Cardiac muscle cell (in vitro differentiated cells and primary cell): ENCODE measurements at regions not wholly inside any gene's neighbourhood (a gene's known extent, or its start where the extent isn't known, plus 50 kb on each side); places are given as distances from the start of the nearest gene placed in this dataset.

Experiments
- DNase-seq, 2 donors: peaks; one replicate each; pipeline versions ENCODE4 v3.0.0 to v3.0.0-alpha.2; 2010 to 2017; ENCODE audit warnings: low read depth in 1 of 2, low spot score in 1 of 2
- H3K27ac ChIP-seq: fragments of 200-600 bp; sonication (generic); 2 replicates; pipeline ENCODE4 v1.5.1; 2016
- H3K27me3 ChIP-seq: fragments of 200-600 bp; sonication (generic); 2 replicates; pipeline ENCODE4 v1.6.0; 2016; ENCODE audit warnings: control low read depth
- H3K36me3 ChIP-seq: fragments of 200-600 bp; sonication (generic); 2 replicates; pipeline ENCODE4 v1.5.1; 2016; ENCODE audit warnings: control low read depth
- H3K4me1 ChIP-seq: fragments of 200-600 bp; sonication (generic); 2 replicates; pipeline ENCODE4 v1.8.1; 2017; ENCODE audit warnings: low read depth, mild to moderate bottlenecking, mixed run types
- H3K4me3 ChIP-seq: fragments of 200-600 bp; sonication (generic); 2 replicates; pipeline ENCODE4 v1.5.1; 2016; ENCODE audit warnings: mild to moderate bottlenecking
- H3K9me3 ChIP-seq: fragments of 200-600 bp; sonication (generic); 2 replicates; pipeline ENCODE4 v1.5.1; 2017; ENCODE audit warnings: low read depth, mild to moderate bottlenecking, control low read depth
- TF ChIP-seq, protein P1 (sequence below): IDR thresholded peaks from 2 replicates; pipeline ENCODE4 v1.5.1; 2012; ENCODE audit warnings: low read depth, mild to moderate bottlenecking, low read length

DNA sequence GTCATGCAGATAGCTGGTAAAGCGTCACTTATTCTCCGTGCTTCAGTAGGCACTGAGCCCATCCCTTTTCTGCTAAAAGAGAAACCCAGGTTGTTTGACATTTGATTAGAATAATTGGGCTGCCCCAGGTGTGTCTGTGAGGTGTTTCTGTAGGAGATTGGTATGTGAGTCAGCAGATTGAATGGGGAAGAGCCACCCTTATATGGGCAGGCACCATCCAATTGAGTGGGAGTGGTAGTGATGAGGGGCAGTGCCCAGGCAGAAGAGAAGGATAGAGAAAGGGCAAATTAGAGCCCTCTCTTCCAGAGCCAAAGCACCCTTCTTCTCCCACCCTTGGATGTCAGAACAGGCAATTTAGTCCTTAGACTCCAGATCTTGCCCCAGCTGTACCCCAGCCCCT is 384.3 kb upstream of the GBE1 start:
- DNase-seq = no peak
- H3K36me3 ChIP-seq = no peaks in the 10 kb centered on the region
- TF ChIP-seq, protein P1, sequence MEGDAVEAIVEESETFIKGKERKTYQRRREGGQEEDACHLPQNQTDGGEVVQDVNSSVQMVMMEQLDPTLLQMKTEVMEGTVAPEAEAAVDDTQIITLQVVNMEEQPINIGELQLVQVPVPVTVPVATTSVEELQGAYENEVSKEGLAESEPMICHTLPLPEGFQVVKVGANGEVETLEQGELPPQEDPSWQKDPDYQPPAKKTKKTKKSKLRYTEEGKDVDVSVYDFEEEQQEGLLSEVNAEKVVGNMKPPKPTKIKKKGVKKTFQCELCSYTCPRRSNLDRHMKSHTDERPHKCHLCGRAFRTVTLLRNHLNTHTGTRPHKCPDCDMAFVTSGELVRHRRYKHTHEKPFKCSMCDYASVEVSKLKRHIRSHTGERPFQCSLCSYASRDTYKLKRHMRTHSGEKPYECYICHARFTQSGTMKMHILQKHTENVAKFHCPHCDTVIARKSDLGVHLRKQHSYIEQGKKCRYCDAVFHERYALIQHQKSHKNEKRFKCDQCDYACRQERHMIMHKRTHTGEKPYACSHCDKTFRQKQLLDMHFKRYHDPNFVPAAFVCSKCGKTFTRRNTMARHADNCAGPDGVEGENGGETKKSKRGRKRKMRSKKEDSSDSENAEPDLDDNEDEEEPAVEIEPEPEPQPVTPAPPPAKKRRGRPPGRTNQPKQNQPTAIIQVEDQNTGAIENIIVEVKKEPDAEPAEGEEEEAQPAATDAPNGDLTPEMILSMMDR = no peak
- H3K4me3 ChIP-seq = no peak overlapping the region
- no peak overlapping the region for H3K27ac ChIP-seq
- peaks cover 12% of the 10 kb centered on the region for H3K4me1 ChIP-seq
- H3K27me3 ChIP-seq = no peaks in the 10 kb centered on the region
- H3K9me3 ChIP-seq = peaks cover 3% of the 10 kb centered on the region

DNA sequence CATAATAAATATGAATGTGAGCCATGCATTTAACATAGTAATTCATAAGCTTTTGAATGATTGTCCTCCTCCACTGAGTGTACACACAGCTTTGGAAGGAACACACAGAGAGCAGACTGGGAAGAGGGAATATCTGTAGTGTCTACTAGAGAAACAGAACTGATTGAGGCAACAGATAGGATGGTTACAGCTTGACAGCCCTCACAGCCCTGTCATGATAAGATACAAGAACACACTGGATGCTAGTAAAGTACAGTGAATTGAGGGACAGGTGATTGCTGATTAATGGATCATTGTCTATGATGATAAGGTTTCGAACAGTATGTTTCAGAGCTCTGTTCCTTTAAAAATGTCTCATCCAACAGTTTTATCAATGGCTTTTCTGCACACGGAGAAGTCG is 383.4 kb upstream of the GBE1 start:
- H3K27me3 ChIP-seq = no peaks in the 10 kb centered on the region
- TF ChIP-seq, protein P1 = no peak
- peaks cover 12% of the 10 kb centered on the region for H3K4me1 ChIP-seq
- no peak overlapping the region for H3K4me3 ChIP-seq
- H3K27ac ChIP-seq = no peak overlapping the region
- H3K36me3 ChIP-seq = no peaks in the 10 kb centered on the region
- H3K9me3 ChIP-seq = peaks cover 3% of the 10 kb centered on the region
- no peak for DNase-seq

DNA sequence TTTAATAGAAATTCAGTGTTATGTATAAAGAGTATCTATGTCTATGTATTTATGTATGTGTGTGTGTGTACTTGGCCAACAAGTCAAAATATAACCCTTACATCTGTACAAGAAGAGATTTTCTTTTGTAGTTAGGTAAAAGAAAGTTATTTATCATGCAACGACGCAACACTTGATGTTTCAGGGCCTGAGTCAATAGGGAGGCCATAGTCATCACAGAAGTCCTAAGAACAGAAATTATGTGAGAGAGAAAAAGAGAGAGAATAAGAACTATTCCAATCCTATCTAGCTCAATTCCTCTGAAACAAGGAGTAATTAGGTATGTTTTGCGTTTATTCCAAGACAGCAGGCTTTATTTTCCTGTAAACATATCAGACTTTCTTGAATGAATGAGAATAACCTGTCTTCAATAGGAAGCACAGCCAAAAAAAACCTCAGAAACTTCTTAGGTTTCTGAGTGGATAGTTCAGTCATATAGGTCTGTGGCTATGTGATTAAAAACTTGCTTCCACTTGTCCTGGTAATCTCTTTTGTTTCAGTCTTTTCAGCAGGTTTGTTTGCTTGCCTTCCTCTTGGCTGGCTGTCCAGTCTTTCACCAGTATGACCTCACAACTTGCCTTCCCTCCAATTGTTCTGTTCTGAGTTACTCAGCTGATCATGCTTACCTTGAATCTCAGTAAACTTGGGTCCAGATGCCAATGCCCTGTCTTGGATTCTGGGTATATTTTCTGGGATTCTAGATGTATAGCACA is 382.4 kb upstream of the GBE1 start:
- DNase-seq = no peak
- H3K27me3 ChIP-seq = no peaks in the 10 kb centered on the region
- H3K4me1 ChIP-seq = peaks cover 12% of the 10 kb centered on the region
- H3K27ac ChIP-seq = no peak overlapping the region
- no peaks in the 10 kb centered on the region for H3K36me3 ChIP-seq
- H3K9me3 ChIP-seq = peaks cover 3% of the 10 kb centered on the region
- TF ChIP-seq, protein P1 = no peak
- no peak overlapping the region for H3K4me3 ChIP-seq

DNA sequence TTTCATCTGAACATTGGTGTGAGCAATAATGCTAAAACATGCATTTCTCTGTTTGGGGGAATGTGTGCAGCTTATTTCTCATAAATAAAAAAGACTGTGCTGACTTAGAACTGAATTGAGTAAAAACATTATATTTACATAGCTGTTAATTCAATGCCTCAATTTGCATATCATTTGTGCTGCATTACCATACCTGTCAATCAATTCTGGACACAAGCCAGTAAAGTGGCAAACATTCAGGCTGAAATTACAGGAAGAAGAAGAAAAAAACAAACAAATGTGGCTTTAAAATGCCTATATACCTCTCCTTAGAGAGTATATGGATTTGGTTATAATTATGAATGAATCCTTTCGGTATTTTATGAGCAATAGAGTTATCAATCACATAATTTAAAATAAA is 380.1 kb upstream of the GBE1 start:
- TF ChIP-seq, protein P1 = no peak
- Histone ChIP-seq H3K9me3 (peaks cover 3% of the 10 kb centered on the region), H3K4me3 (no peak overlapping the region), H3K27ac (no peak overlapping the region), H3K36me3 (no peaks in the 10 kb centered on the region), H3K4me1 (peaks cover 12% of the 10 kb centered on the region), H3K27me3 (no peaks in the 10 kb centered on the region)
- DNase-seq = no peak

DNA sequence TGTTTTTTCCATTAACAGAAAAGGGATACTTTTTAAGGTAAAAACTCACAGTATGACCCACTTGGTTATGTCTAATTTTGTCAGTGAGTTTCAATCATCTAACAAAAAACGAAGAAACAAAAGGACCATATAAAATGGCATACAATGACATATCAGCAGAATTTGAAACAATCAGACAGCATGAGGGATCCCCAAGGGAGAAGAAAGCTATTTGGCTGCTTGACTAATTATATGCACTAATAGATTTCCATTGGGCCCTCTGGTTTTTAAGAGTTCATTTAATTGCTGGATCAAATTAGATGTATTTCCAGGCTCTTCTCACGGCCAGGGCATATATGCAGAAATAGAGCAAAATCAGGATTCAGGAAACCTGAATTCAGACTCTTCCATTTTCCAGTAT is 376.4 kb upstream of the GBE1 start:
- H3K27me3 ChIP-seq = no peaks in the 10 kb centered on the region
- H3K4me3 ChIP-seq = no peak overlapping the region
- H3K4me1 ChIP-seq = no peaks in the 10 kb centered on the region
- no peak for DNase-seq
- H3K36me3 ChIP-seq = no peaks in the 10 kb centered on the region
- TF ChIP-seq, protein P1 = no peak
- no peaks in the 10 kb centered on the region for H3K9me3 ChIP-seq
- no peak overlapping the region for H3K27ac ChIP-seq
